Pancreas (tissue), 10 donors: ENCODE measurements at regions not wholly inside any gene's neighbourhood (a gene's known extent, or its start where the extent isn't known, plus 50 kb on each side); places are given as distances from the start of the nearest gene placed in this dataset.

ENCODE experiments used
- ATAC-seq, 4 donors: fragments of 200-7000 bp; cut with Tn5 transposase; one replicate each; pipeline versions ENCODE4 v1.8.0 to v1.9.1; 2020; ENCODE audit warnings: mild to moderate bottlenecking in 4 of 4, moderate library complexity in 4 of 4
- DNase-seq, 6 donors: peaks; one replicate each; pipeline ENCODE4 v3.0.0-alpha.2; 2020
- FAIRE-seq: peaks from 2 replicates; lab custom pipeline; 2012; peaks lifted over from hg19 to GRCh38; lab: Jason Lieb, UNC
- H3K27ac ChIP-seq, 4 donors: fragments of 200-600 bp; sonication (generic); 1 replicate in 3 of 4; 2 replicates in 1 of 4; pipeline versions ENCODE4 v1.5.0 to v1.8.0; 2020
- H3K27me3 ChIP-seq, 4 donors: fragments of 200-600 bp; one replicate each; pipeline ENCODE4 v1.8.0; 2021
- H3K36me3 ChIP-seq, 3 donors: fragments of 200-600 bp; sonication (generic) in 1 of 3; one replicate each; pipeline versions ENCODE4 v1.5.0 to v1.8.0; 2020 to 2021
- H3K4me1 ChIP-seq, 3 donors: fragments of 200-600 bp; one replicate each; pipeline ENCODE4 v1.8.0; 2021
- H3K4me3 ChIP-seq, 4 donors: fragments of 200-600 bp; sonication (generic) in 2 of 4; one replicate each; pipeline versions ENCODE4 v1.5.0 to v1.8.0; 2020 to 2021
- H3K9me3 ChIP-seq, 4 donors: fragments of 200-600 bp; one replicate each; pipeline ENCODE4 v1.8.0; 2021
- CTCF ChIP-seq, 4 donors: fragments of 200-600 bp; sonication (generic) in 3 of 4; IDR thresholded peaks; one replicate each; pipeline versions ENCODE4 v1.5.0 to v1.8.0; 2021; ENCODE audit warnings: antibody characterized with exemption in 4 of 4
- WGBS, 2 donors: extraction: QIAGEN DNeasy Blood & Tissue Kit; methylation state at CpG; one replicate each; pipeline ENCODE4 v1.1.7; 2013; 5-methylcytosine and 5-hydroxymethylcytosine counted together
- intact Hi-C, 3 donors: fragments of 100-400 bp; cut with DNase I; formaldehyde crosslinking; loops; one replicate each; pipeline versions ENCODE4 v1.11.1 to v1.14.2; 2022
- donor health status: healthy with polysubstance abuse.
- donor health status: DM: no; HTN: no; CAD: no; lungs with moderate emphysema.
- donor health status: DM: no; HTN: no; CAD: no.
- donor health status: control.
- donor health status: control.
- donor health status: Bipolar disorder and iron deficiency.
- donor health status: DM: yes; HTN: yes; CAD: no.
- donor health status: DM: no; HTN: no; CAD: no.
- donor health status: DM: no; HTN: no; CAD: no.
- donor health status: DM: yes; HTN: yes; CAD: no.

GRCh38 chr7:42495256-42495655 is 258.2 kb upstream of the GLI3 start:
- no peak for FAIRE-seq
- Histone ChIP-seq H3K27ac (no peak overlapping the region), H3K9me3 (no peaks in the 10 kb centered on the region), H3K36me3 (no peaks in the 10 kb centered on the region), H3K27me3 (peaks cover 0 to 5% (median 0%) of the 10 kb centered on the region in 4 donors), H3K4me3 (no peak overlapping the region), H3K4me1 (peaks cover 0 to 5% (median 0%) of the 10 kb centered on the region in 3 donors)
- intact Hi-C loops, result no loop called here
- DNase-seq, result no peak
- ATAC-seq, result no peak
- no peak for TF ChIP-seq CTCF (IDR thresholded peaks at IDR 0.05)
- WGBS, 2 donors, result 77 to 83% methylated on average over 3 of the region's 3 CpGs

- 54 to 69% methylated on average over 6 of the region's 6 CpGs for WGBS, 2 donors
- peak in 1 of 4 donors; percentile 48 for ATAC-seq
Measured at GRCh38 chr7:42494736-42495135, 257.7 kb upstream of the GLI3 start.

GRCh38 chr7:42494199-42494710 is 257.2 kb upstream of the GLI3 start:
- no peaks in the 10 kb centered on the region for H3K9me3 ChIP-seq
- 72 to 74% methylated on average over 5 of the region's 5 CpGs for WGBS, 2 donors
- H3K4me1 ChIP-seq, result peaks cover 0 to 5% (median 0%) of the 10 kb centered on the region in 3 donors
- no peaks in the 10 kb centered on the region for H3K36me3 ChIP-seq
- no peak for ATAC-seq
- no peak for FAIRE-seq
- peaks cover 0 to 5% (median 0%) of the 10 kb centered on the region in 4 donors for H3K27me3 ChIP-seq
- no peak overlapping the region for H3K4me3 ChIP-seq
- intact Hi-C loops, result no loop called here
- peak overlapping the region in 1 of 4 donors; percentile 44 for H3K27ac ChIP-seq
- DNase-seq, result no peak
- no peak for TF ChIP-seq CTCF (IDR thresholded peaks at IDR 0.05)

More at GRCh38 chr7:42494736-42495135, 257.7 kb upstream of the GLI3 start:
- no peak overlapping the region for H3K27ac ChIP-seq
- peaks cover 0 to 5% (median 0%) of the 10 kb centered on the region in 3 donors for H3K4me1 ChIP-seq
- H3K4me3 ChIP-seq, result no peak overlapping the region
- peak in 1 of 6 donors; percentile 7 for DNase-seq
- no peaks in the 10 kb centered on the region for H3K9me3 ChIP-seq
- no peak for TF ChIP-seq CTCF (IDR thresholded peaks at IDR 0.05)
- intact Hi-C loops, result no loop called here
- peaks cover 0 to 5% (median 0%) of the 10 kb centered on the region in 4 donors for H3K27me3 ChIP-seq
- H3K36me3 ChIP-seq, result no peaks in the 10 kb centered on the region
- no peak for FAIRE-seq

- FAIRE-seq (no peak), ATAC-seq (peak; percentile 40 to 97 (median 90)), DNase-seq (peak; percentile 27 to 71 (median 42))
- no peak for TF ChIP-seq CTCF (IDR thresholded peaks at IDR 0.05)
- 2 to 4% methylated on average over 29 of the region's 29 CpGs for WGBS, 2 donors
- no peaks in the 10 kb centered on the region for H3K9me3 ChIP-seq
- intact Hi-C loops, result no loop called here
- peak overlapping the region in 1 of 4 donors; percentile 44 for H3K27ac ChIP-seq
- peaks cover 0 to 5% (median 0%) of the 10 kb centered on the region in 3 donors for H3K4me1 ChIP-seq
- H3K36me3 ChIP-seq, result no peaks in the 10 kb centered on the region
- peaks cover 0 to under 1% (median 0%) of the 10 kb centered on the region in 4 donors for H3K27me3 ChIP-seq
- peak overlapping the region in 1 of 4 donors; percentile 43 for H3K4me3 ChIP-seq
Measured at GRCh38 chr7:42493436-42494198, 256.6 kb upstream of the GLI3 start.
